Hepatocyte (in vitro differentiated cells): ENCODE measurements at regions not wholly inside any gene's neighbourhood (a gene's known extent, or its start where the extent isn't known, plus 50 kb on each side); places are given as distances from the start of the nearest gene placed in this dataset.

Experiments
- DNase-seq: peaks from one replicate; pipeline ENCODE4 v3.0.0-alpha.2; 2016; ENCODE audit warnings: low spot score
- H2AFZ ChIP-seq: fragments of 200-600 bp; sonication (generic); 2 replicates; pipeline ENCODE4 v1.6.0; 2016; ENCODE audit warnings: antibody characterized with exemption, mild to moderate bottlenecking
- H3K27ac ChIP-seq: fragments of 200-600 bp; sonication (generic); 2 replicates; pipeline ENCODE4 v1.5.1; 2016; ENCODE audit warnings: mild to moderate bottlenecking
- H3K27me3 ChIP-seq: fragments of 200-600 bp; sonication (generic); 2 replicates; pipeline ENCODE4 v1.6.1; 2016
- H3K36me3 ChIP-seq: fragments of 200-600 bp; sonication (generic); replicated peaks from 2 replicates; pipeline ENCODE4 v1.5.1; 2016; ENCODE audit warnings: low read depth; ENCODE audit not compliant: insufficient read depth
- H3K4me1 ChIP-seq: fragments of 200-600 bp; sonication (generic); 2 replicates; pipeline ENCODE4 v1.5.1; 2016; ENCODE audit warnings: mild to moderate bottlenecking, moderate library complexity; ENCODE audit not compliant: insufficient read depth
- H3K4me2 ChIP-seq: fragments of 200-600 bp; sonication (generic); 2 replicates; pipeline ENCODE4 v1.6.0; 2016
- H3K4me3 ChIP-seq: fragments of 200-600 bp; sonication (generic); 2 replicates; pipeline ENCODE4 v1.5.1; 2016; ENCODE audit warnings: mild to moderate bottlenecking
- H3K79me2 ChIP-seq: fragments of 200-600 bp; sonication (generic); 2 replicates; pipeline ENCODE4 v1.6.0; 2017; ENCODE audit warnings: mild to moderate bottlenecking
- H3K9me2 ChIP-seq: fragments of 200-600 bp; sonication (generic); replicated peaks from 2 replicates; pipeline ENCODE4 v1.6.0; 2017; ENCODE audit warnings: mild to moderate bottlenecking; ENCODE audit not compliant: insufficient read depth
- H3K9me3 ChIP-seq: fragments of 200-600 bp; sonication (generic); 2 replicates; pipeline ENCODE4 v1.5.1; 2016; ENCODE audit warnings: low read depth, mild to moderate bottlenecking
- H4K20me1 ChIP-seq: fragments of 200-600 bp; sonication (generic); 2 replicates; pipeline ENCODE4 v1.6.0; 2016; ENCODE audit warnings: mild to moderate bottlenecking; ENCODE audit not compliant: insufficient read depth, poor library complexity, severe bottlenecking
- EZH2 ChIP-seq: fragments of 200-600 bp; sonication (generic); IDR thresholded peaks from 2 replicates; pipeline ENCODE4 v1.6.1; 2016; ENCODE audit warnings: antibody characterized with exemption, mild to moderate bottlenecking, borderline replicate concordance
- EZH2phosphoT487 ChIP-seq: fragments of 200-600 bp; sonication (generic); IDR thresholded peaks from one replicate; pipeline ENCODE4 v1.6.1; 2018; ENCODE audit warnings: antibody characterized with exemption, mild to moderate bottlenecking, low read depth, moderate library complexity; ENCODE audit not compliant: unreplicated experiment, severe bottlenecking
- WGBS: methylation state at CpG from one replicate; pipeline ENCODE4 v1.1.6; 2016; ENCODE audit warnings: low lambda C conversion rate; ENCODE audit errors: missing lambda C conversion rate; 5-methylcytosine and 5-hydroxymethylcytosine counted together
- TF ChIP-seq, protein P1 (sequence below): fragments of 200-600 bp; sonication (generic); IDR thresholded peaks from 2 replicates; pipeline ENCODE4 v1.5.1; 2016; ENCODE audit warnings: antibody characterized with exemption, mild to moderate bottlenecking; ENCODE audit not compliant: poor library complexity

DNA sequence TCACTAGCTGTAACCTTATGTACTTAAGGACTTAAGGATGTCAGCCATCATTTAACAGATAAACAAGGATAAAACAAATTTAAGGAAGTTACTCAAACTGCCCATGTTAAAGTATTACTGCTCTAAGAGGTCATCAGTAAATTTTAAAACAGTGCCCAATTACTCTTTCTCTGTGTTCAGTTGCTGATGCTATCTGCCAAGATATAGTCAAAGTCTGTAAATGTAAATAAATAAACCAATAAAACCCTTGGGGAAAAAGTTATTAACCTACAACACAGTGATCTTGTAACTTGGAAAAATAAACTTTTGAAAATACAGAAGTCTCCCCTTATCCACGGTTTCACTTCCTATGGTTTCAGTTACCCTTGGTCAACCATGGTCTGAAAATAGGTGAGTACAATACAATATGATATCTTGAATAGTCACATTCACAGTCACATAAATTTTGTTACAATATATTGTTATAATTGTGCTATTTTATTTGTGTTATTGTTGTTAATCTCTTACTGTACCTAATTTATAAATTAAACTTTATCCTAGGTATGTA is 501.8 kb downstream of the LMO4 start:
- Histone ChIP-seq H3K36me3 (no peaks in the 10 kb centered on the region), H3K4me2 (no peak overlapping the region), H4K20me1 (no peaks in the 10 kb centered on the region), H3K9me2 (no peaks in the 10 kb centered on the region), H3K27me3 (no peaks in the 10 kb centered on the region), H3K79me2 (no peaks in the 10 kb centered on the region), H2AFZ (no peak overlapping the region), H3K4me3 (no peak overlapping the region), H3K9me3 (no peaks in the 10 kb centered on the region), H3K4me1 (no peaks in the 10 kb centered on the region), H3K27ac (no peak overlapping the region)
- DNase-seq = no peak
- 41% methylated on average over 1 of the region's 1 CpG for WGBS
- TF ChIP-seq EZH2 (no peak), EZH2phosphoT487 (no peak)
- TF ChIP-seq, protein P1, sequence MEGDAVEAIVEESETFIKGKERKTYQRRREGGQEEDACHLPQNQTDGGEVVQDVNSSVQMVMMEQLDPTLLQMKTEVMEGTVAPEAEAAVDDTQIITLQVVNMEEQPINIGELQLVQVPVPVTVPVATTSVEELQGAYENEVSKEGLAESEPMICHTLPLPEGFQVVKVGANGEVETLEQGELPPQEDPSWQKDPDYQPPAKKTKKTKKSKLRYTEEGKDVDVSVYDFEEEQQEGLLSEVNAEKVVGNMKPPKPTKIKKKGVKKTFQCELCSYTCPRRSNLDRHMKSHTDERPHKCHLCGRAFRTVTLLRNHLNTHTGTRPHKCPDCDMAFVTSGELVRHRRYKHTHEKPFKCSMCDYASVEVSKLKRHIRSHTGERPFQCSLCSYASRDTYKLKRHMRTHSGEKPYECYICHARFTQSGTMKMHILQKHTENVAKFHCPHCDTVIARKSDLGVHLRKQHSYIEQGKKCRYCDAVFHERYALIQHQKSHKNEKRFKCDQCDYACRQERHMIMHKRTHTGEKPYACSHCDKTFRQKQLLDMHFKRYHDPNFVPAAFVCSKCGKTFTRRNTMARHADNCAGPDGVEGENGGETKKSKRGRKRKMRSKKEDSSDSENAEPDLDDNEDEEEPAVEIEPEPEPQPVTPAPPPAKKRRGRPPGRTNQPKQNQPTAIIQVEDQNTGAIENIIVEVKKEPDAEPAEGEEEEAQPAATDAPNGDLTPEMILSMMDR = no peak

DNA sequence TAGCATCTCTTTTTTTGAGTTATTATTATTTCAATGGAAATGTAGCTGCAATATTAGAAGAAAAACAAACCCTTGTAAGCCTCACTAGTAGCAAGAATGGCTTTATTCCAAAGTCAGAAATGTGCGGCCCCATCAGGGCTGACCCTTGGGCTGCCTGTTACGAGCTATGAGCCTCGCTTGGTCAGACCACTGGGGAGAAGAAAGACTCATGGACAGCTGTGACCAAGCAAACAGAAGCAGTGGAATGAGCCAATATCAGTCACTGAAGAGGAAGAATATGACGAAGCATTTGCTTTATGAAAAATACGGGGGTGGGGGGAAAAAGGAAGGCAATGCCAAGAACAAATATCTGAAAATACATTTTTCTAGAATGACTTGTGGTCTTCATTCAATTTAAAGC is 504.5 kb downstream of the LMO4 start:
- no peaks in the 10 kb centered on the region for H3K79me2 ChIP-seq
- no peaks in the 10 kb centered on the region for H4K20me1 ChIP-seq
- H3K4me2 ChIP-seq = no peak overlapping the region
- WGBS = 93% methylated on average over 5 of the region's 5 CpGs
- H3K4me3 ChIP-seq = no peak overlapping the region
- no peak overlapping the region for H3K27ac ChIP-seq
- no peaks in the 10 kb centered on the region for H3K9me2 ChIP-seq
- H3K27me3 ChIP-seq = no peaks in the 10 kb centered on the region
- no peaks in the 10 kb centered on the region for H3K9me3 ChIP-seq
- H3K4me1 ChIP-seq = no peaks in the 10 kb centered on the region
- DNase-seq = no peak
- no peak overlapping the region for H2AFZ ChIP-seq
- no peaks in the 10 kb centered on the region for H3K36me3 ChIP-seq
- TF ChIP-seq, protein P1 = no peak
- TF ChIP-seq EZH2 = no peak
- TF ChIP-seq EZH2phosphoT487 = no peak

DNA sequence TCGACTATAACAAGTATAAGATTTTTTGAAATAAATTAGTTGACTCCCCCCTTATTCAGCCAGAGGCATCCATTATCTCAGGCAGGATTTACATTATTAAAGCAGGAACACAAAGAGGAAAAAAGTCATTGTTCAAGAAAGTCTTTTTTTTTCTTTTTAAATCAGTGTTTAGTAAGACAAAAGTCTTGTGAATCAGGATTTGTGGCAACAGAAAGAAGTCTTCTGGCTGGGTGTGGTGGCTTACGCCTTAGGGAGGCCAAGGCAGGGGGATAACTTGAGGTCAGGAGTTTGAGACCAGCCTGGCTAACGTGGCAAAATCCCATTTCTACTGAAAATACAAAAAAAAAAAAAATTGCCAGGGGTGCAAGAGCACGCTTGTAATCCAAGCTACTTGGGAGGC is 505.5 kb downstream of the LMO4 start:
- Histone ChIP-seq H2AFZ (no peak overlapping the region), H3K79me2 (no peaks in the 10 kb centered on the region), H3K9me3 (no peaks in the 10 kb centered on the region), H4K20me1 (no peaks in the 10 kb centered on the region), H3K4me1 (no peaks in the 10 kb centered on the region), H3K27ac (no peak overlapping the region), H3K4me3 (no peak overlapping the region), H3K36me3 (no peaks in the 10 kb centered on the region), H3K4me2 (no peak overlapping the region), H3K9me2 (no peaks in the 10 kb centered on the region), H3K27me3 (no peaks in the 10 kb centered on the region)
- no peak for TF ChIP-seq EZH2
- TF ChIP-seq, protein P1 = no peak
- no peak for TF ChIP-seq EZH2phosphoT487
- no peak for DNase-seq
- 95% methylated on average over 4 of the region's 4 CpGs for WGBS

DNA sequence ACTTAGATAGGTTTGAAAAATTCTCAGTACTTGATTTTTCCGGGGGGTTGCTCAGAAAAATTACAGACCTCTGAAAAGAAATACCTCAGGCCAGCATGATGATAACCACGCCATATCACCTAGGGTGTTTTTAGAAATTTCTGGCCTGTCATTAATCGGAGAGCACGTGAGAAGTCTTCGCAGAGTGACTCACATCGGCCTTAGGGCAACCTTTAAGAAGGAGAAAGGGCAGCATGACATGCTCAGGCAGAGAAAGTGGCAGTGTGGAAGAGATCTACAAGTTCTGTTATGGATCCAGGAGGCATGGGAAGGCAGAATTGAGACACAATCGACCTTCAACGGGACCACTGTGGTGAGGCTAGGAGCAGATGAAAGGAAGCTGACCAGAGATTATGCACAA is 506.3 kb downstream of the LMO4 start:
- no peaks in the 10 kb centered on the region for H3K9me2 ChIP-seq
- 78% methylated on average over 8 of the region's 8 CpGs for WGBS
- no peaks in the 10 kb centered on the region for H4K20me1 ChIP-seq
- H3K4me2 ChIP-seq = no peak overlapping the region
- H3K79me2 ChIP-seq = no peaks in the 10 kb centered on the region
- H3K4me1 ChIP-seq = no peaks in the 10 kb centered on the region
- no peak overlapping the region for H3K27ac ChIP-seq
- no peak overlapping the region for H2AFZ ChIP-seq
- no peak for DNase-seq
- H3K27me3 ChIP-seq = no peaks in the 10 kb centered on the region
- H3K4me3 ChIP-seq = no peak overlapping the region
- no peaks in the 10 kb centered on the region for H3K36me3 ChIP-seq
- H3K9me3 ChIP-seq = no peaks in the 10 kb centered on the region
- TF ChIP-seq, protein P1 = no peak
- TF ChIP-seq EZH2phosphoT487 (no peak), EZH2 (no peak)
